ENCODE measurements at regions not wholly inside any gene's neighbourhood (a gene's known extent, or its start where the extent isn't known, plus 50 kb on each side); places are given as distances from the start of the nearest gene placed in this dataset.

GRCh38 chr2:120631236-120631635, 104.4 kb upstream of the GLI2 start:
- Histone ChIP-seq H2BK5ac (ENCODE audit: insufficient read length, low read length) (no peak overlapping the region), H3K9ac (ENCODE audit: extremely low read depth, insufficient read length, low read length) (no peak overlapping the region), H2BK12ac (ENCODE audit: insufficient read length, low read depth, low read length) (no peak overlapping the region), H2AK5ac (ENCODE audit: insufficient read length, low read length) (no peak overlapping the region), H3K18ac (ENCODE audit: insufficient read length, low read depth, low read length) (no peak overlapping the region), H4K5ac (ENCODE audit: insufficient read length, low read depth, low read length) (no peak overlapping the region), H3K27me3 (ENCODE audit: insufficient read depth, low read length) (no peaks in the 10 kb centered on the region), H4K20me1 (ENCODE audit: control insufficient read depth, insufficient read depth, insufficient read length) (no peaks in the 10 kb centered on the region), H3K79me2 (ENCODE audit: insufficient read depth, low read length) (no peaks in the 10 kb centered on the region), H2BK120ac (ENCODE audit: low read depth, low read length, poor library complexity, severe bottlenecking) (no peak overlapping the region), H3K14ac (ENCODE audit: insufficient read depth, low read length) (no peak overlapping the region), H2BK15ac (ENCODE audit: low read depth, low read length) (no peak overlapping the region), H4K91ac (ENCODE audit: insufficient read length, low read depth, low read length) (no peak overlapping the region), H3K4me1 (ENCODE audit: insufficient read depth, low read length) (no peaks in the 10 kb centered on the region), H3K27ac (ENCODE audit: insufficient read length, low read depth, low read length) (no peak overlapping the region), H4K8ac (replicated peaks; ENCODE audit: insufficient read length, low read depth, low read length) (no peak overlapping the region), H3K56ac (ENCODE audit: insufficient read length, low read depth, low read length) (no peak overlapping the region), H3K4ac (ENCODE audit: low read depth, low read length) (no peak overlapping the region), H3K23ac (ENCODE audit: insufficient read length, low read depth, low read length) (no peak overlapping the region), H3T11ph (ENCODE audit: low read length) (no peak overlapping the region), H3K79me1 (ENCODE audit: insufficient read depth, low read depth, low read length, poor library complexity, severe bottlenecking) (no peaks in the 10 kb centered on the region), H3K9me3 (ENCODE audit: control insufficient read depth, low read depth, low read length) (no peaks in the 10 kb centered on the region), H2BK20ac (ENCODE audit: low read depth, low read length, poor library complexity, severe bottlenecking) (no peak overlapping the region), H3K23me2 (ENCODE audit: insufficient read length, low read depth, low read length, poor library complexity, severe bottlenecking) (no peaks in the 10 kb centered on the region), H3K4me2 (ENCODE audit: insufficient read depth, insufficient read length, low read length) (no peak overlapping the region), H2AFZ (ENCODE audit: low read length) (no peak overlapping the region)
- Mint-ChIP-seq H3K9me3 (0 out of 5 replicates have a peak, but pooled peaks cover 0 to 5% of the 10 kb centered on the region in 2 experiments), H3K36me3 (ENCODE audit: insufficient read depth in 1 of 3, low read depth in 3 of 3) (no peaks in the 10 kb centered on the region), H3K27ac (no peak overlapping the region), H3K4me1 (peaks cover 3 to 6% of the 10 kb centered on the region in 2 experiments; a peak in 3 of 4 replicates), H3K27me3 (ENCODE audit: low read depth) (peaks cover 85% of the 10 kb centered on the region), H3K4me3 (no peak overlapping the region)
- no CpG with 5 or more reads among the region's 4 CpGs for WGBS (ENCODE audit: extremely low coverage, insufficient read length, low lambda C conversion rate)
- no peak for DNase-seq
- TF ChIP-seq CTCF (conservative IDR thresholded peaks at IDR 0.05): no peak

All from H9 (cell line).